ENCODE measurements at regions not wholly inside any gene's neighbourhood (a gene's known extent, or its start where the extent isn't known, plus 50 kb on each side); places are given as distances from the start of the nearest gene placed in this dataset.

- H3K4me2 ChIP-seq = no peak overlapping the region
- ChIA-PET POLR2A (no interaction called here), CTCF (no interaction called here)
- 22% methylated on average over 1 of the region's 1 CpG for WGBS (ENCODE audit: low lambda C conversion rate)
- no peaks in the 10 kb centered on the region for H3K4me1 ChIP-seq (ENCODE audit: control insufficient read depth in 1 of 2, insufficient read depth in 2 of 2, low read depth in 1 of 2, low read length in 1 of 2)
- no peaks in the 10 kb centered on the region for H3K27me3 ChIP-seq (ENCODE audit: insufficient read depth)
- H3K9ac ChIP-seq = no peak overlapping the region
- H2AFZ ChIP-seq (ENCODE audit: low read depth) = no peak overlapping the region
- H3F3A ChIP-seq (replicated peaks; ENCODE audit: insufficient read depth) = no peaks in the 10 kb centered on the region
- no peak overlapping the region for H3K4me3 ChIP-seq (ENCODE audit: low read depth in 2 of 2, low read length in 1 of 2)
- no peaks in the 10 kb centered on the region for H4K20me1 ChIP-seq (ENCODE audit: insufficient read depth)
- no peaks in the 10 kb centered on the region for H3K9me3 ChIP-seq
- no peak for TF ChIP-seq NFIC (IDR thresholded peaks at IDR 0.05; ENCODE audit: borderline replicate concordance)
- TF ChIP-seq RAD21 (IDR thresholded peaks at IDR 0.05; ENCODE audit: low read length) = no peak
- TF ChIP-seq, protein P1, sequence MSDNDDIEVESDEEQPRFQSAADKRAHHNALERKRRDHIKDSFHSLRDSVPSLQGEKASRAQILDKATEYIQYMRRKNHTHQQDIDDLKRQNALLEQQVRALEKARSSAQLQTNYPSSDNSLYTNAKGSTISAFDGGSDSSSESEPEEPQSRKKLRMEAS (IDR thresholded peaks at IDR 0.05; ENCODE audit: low read depth) = no peak
- TF ChIP-seq FOXM1 (IDR thresholded peaks at IDR 0.05; ENCODE audit: low read depth) = no peak
- no peaks in the 10 kb centered on the region for H3K36me3 ChIP-seq (replicated peaks in 1 of 2; ENCODE audit: control insufficient read depth in 1 of 2, insufficient read depth in 2 of 2, low read length in 1 of 2)
- H3K27ac ChIP-seq (ENCODE audit: low read depth in 2 of 2, low read length in 1 of 2) = peak overlapping the region in 1 of 2 experiments; percentile 60; a peak in 1 of 4 replicates
- DNase-seq = no peak
- H3K9me2 ChIP-seq = no peaks in the 10 kb centered on the region
- no peaks in the 10 kb centered on the region for H3K79me2 ChIP-seq (ENCODE audit: insufficient read depth)
Measured at GRCh38 chr2:164369366-164369765, 251.9 kb downstream of the GRB14 start.

DNA sequence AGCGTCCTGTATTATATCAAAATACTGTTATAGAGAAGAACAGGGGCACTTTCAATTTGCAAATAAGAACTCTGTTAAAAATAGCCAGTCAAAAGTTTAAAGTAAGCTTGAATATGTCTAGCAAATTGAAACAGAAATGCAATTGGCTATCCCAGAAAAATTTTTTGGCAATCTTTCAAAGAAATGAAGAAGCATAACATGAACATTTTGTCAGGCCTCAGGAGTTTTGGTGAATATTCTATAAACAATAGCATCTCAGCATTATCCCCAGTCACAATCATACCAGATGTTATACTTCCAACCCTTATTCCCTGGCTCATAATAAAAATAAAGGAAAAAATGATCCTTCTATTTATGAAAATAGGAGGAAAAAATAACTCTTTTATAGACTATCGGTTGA, 252.4 kb downstream of the GRB14 start:
- H3K4me1 ChIP-seq (ENCODE audit: control insufficient read depth in 1 of 2, insufficient read depth in 2 of 2, low read depth in 1 of 2, low read length in 1 of 2) = no peaks in the 10 kb centered on the region
- no peak overlapping the region for H2AFZ ChIP-seq (ENCODE audit: low read depth)
- H3K79me2 ChIP-seq (ENCODE audit: insufficient read depth) = no peaks in the 10 kb centered on the region
- no peak overlapping the region for H3K4me3 ChIP-seq (ENCODE audit: low read depth in 2 of 2, low read length in 1 of 2)
- no peaks in the 10 kb centered on the region for H3K9me2 ChIP-seq
- ChIA-PET CTCF (no interaction called here), POLR2A (no interaction called here)
- H3K36me3 ChIP-seq (replicated peaks in 1 of 2; ENCODE audit: control insufficient read depth in 1 of 2, insufficient read depth in 2 of 2, low read length in 1 of 2) = no peaks in the 10 kb centered on the region
- no peak for DNase-seq
- no peak overlapping the region for H3K4me2 ChIP-seq
- H3K9me3 ChIP-seq = no peaks in the 10 kb centered on the region
- H3K9ac ChIP-seq = no peak overlapping the region
- no peaks in the 10 kb centered on the region for H4K20me1 ChIP-seq (ENCODE audit: insufficient read depth)
- TF ChIP-seq PBX3 (IDR thresholded peaks at IDR 0.05) = no peak
- no peak for TF ChIP-seq MXI1 (IDR thresholded peaks at IDR 0.05; ENCODE audit: low read depth, low read length)
- TF ChIP-seq ELF1 (IDR thresholded peaks at IDR 0.05) = no peak
- no peak for TF ChIP-seq JUND (IDR thresholded peaks at IDR 0.05)
- no peak for TF ChIP-seq MEF2A (IDR thresholded peaks at IDR 0.05; ENCODE audit: borderline replicate concordance, low read depth)
- peak overlapping the region in 1 of 2 experiments; percentile 47; a peak in 1 of 4 replicates for H3K27ac ChIP-seq (ENCODE audit: low read depth in 2 of 2, low read length in 1 of 2)
- no peaks in the 10 kb centered on the region for H3K27me3 ChIP-seq (ENCODE audit: insufficient read depth)
- WGBS (ENCODE audit: low lambda C conversion rate) = 72% methylated on average over 2 of the region's 2 CpGs
- H3F3A ChIP-seq (replicated peaks; ENCODE audit: insufficient read depth) = no peaks in the 10 kb centered on the region

- no peaks in the 10 kb centered on the region for H4K20me1 ChIP-seq (ENCODE audit: insufficient read depth)
- no peaks in the 10 kb centered on the region for H3K4me1 ChIP-seq (ENCODE audit: control insufficient read depth in 1 of 2, insufficient read depth in 2 of 2, low read depth in 1 of 2, low read length in 1 of 2)
- ChIA-PET POLR2A (no interaction called here), CTCF (interaction anchor here (0.5 kb wide), 1 partner anchor 625 kb away, joined by 3 read pairs; no protein-coding TSS in a partner anchor)
- H3K9ac ChIP-seq = no peak overlapping the region
- no peaks in the 10 kb centered on the region for H3K79me2 ChIP-seq (ENCODE audit: insufficient read depth)
- no peaks in the 10 kb centered on the region for H3F3A ChIP-seq (replicated peaks; ENCODE audit: insufficient read depth)
- H3K27me3 ChIP-seq (ENCODE audit: insufficient read depth) = no peaks in the 10 kb centered on the region
- no peak overlapping the region for H3K27ac ChIP-seq (ENCODE audit: low read depth in 2 of 2, low read length in 1 of 2)
- H3K36me3 ChIP-seq (replicated peaks in 1 of 2; ENCODE audit: control insufficient read depth in 1 of 2, insufficient read depth in 2 of 2, low read length in 1 of 2) = no peaks in the 10 kb centered on the region
- H3K9me3 ChIP-seq = no peaks in the 10 kb centered on the region
- H3K9me2 ChIP-seq = no peaks in the 10 kb centered on the region
- no peak for DNase-seq
- no peak overlapping the region for H2AFZ ChIP-seq (ENCODE audit: low read depth)
- no peak overlapping the region for H3K4me3 ChIP-seq (ENCODE audit: low read depth in 2 of 2, low read length in 1 of 2)
- no peak for TF ChIP-seq GATA2 (CRISPR knock-in tag; IDR thresholded peaks at IDR 0.05)
- no peak for TF ChIP-seq MXI1 (IDR thresholded peaks at IDR 0.05; ENCODE audit: low read depth, low read length)
- no peak for TF ChIP-seq USF2 (IDR thresholded peaks at IDR 0.05; ENCODE audit: borderline replicate concordance, low read depth, low read length)
- TF ChIP-seq, protein P2, sequence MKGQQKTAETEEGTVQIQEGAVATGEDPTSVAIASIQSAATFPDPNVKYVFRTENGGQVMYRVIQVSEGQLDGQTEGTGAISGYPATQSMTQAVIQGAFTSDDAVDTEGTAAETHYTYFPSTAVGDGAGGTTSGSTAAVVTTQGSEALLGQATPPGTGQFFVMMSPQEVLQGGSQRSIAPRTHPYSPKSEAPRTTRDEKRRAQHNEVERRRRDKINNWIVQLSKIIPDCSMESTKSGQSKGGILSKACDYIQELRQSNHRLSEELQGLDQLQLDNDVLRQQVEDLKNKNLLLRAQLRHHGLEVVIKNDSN (IDR thresholded peaks at IDR 0.05; ENCODE audit: borderline replicate concordance, low read depth) = no peak
- no peak for TF ChIP-seq FOXM1 (IDR thresholded peaks at IDR 0.05; ENCODE audit: low read depth)
- no peak for TF ChIP-seq MEF2A (IDR thresholded peaks at IDR 0.05; ENCODE audit: borderline replicate concordance, low read depth)
- TF ChIP-seq JUND (IDR thresholded peaks at IDR 0.05) = no peak
- no peak for TF ChIP-seq TCF12 (IDR thresholded peaks at IDR 0.05)
- TF ChIP-seq TEAD4 (IDR thresholded peaks at IDR 0.05; ENCODE audit: borderline replicate concordance, insufficient read depth) = no peak
- TF ChIP-seq, protein P1 (IDR thresholded peaks at IDR 0.05; ENCODE audit: low read depth) = no peak
- TF ChIP-seq POLR2AphosphoS5 (IDR thresholded peaks at IDR 0.05; ENCODE audit: low read depth, low read length) = no peak
- TF ChIP-seq PBX3 (IDR thresholded peaks at IDR 0.05) = no peak
- no peak for TF ChIP-seq EZH2phosphoT487 (IDR thresholded peaks at IDR 0.05; ENCODE audit: borderline replicate concordance, low read depth)
- TF ChIP-seq FOSL2 (IDR thresholded peaks at IDR 0.05; ENCODE audit: borderline replicate concordance, low read depth) = no peak
- TF ChIP-seq RXRA (IDR thresholded peaks at IDR 0.05; ENCODE audit: borderline replicate concordance, low read depth) = no peak
- TF ChIP-seq SIN3A (IDR thresholded peaks at IDR 0.05; ENCODE audit: borderline replicate concordance, low read depth, low read length) = no peak
- TF ChIP-seq ELF1 (IDR thresholded peaks at IDR 0.05) = no peak
- no peak overlapping the region for H3K4me2 ChIP-seq
Measured at GRCh38 chr2:164363646-164364045, 257.6 kb downstream of the GRB14 start.

All from SK-N-SH (cell line).